ENCODE measurements at regions not wholly inside any gene's neighbourhood (a gene's known extent, or its start where the extent isn't known, plus 50 kb on each side); places are given as distances from the start of the nearest gene placed in this dataset.

DNA sequence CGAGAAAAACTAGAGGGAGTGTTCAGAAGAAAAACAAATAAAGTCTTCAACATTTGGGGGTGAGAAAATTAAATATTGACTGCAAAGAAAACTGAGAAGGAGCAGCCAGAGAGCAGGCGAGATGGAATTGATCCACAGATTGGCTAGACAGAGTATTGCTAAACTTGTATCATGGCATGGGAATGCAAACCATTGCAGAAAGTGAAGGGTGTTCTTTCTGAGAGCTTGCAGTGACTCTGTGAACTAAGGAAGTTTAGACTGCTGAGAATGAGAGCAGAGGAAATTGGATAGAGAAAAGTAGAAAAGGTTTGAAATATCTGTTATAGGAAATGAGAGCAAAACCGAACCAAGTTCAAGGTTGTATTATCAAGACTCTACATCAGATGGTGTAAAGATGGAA lies 191.5 kb downstream of the HS3ST3A1 start:
- TF ChIP-seq, protein P1, sequence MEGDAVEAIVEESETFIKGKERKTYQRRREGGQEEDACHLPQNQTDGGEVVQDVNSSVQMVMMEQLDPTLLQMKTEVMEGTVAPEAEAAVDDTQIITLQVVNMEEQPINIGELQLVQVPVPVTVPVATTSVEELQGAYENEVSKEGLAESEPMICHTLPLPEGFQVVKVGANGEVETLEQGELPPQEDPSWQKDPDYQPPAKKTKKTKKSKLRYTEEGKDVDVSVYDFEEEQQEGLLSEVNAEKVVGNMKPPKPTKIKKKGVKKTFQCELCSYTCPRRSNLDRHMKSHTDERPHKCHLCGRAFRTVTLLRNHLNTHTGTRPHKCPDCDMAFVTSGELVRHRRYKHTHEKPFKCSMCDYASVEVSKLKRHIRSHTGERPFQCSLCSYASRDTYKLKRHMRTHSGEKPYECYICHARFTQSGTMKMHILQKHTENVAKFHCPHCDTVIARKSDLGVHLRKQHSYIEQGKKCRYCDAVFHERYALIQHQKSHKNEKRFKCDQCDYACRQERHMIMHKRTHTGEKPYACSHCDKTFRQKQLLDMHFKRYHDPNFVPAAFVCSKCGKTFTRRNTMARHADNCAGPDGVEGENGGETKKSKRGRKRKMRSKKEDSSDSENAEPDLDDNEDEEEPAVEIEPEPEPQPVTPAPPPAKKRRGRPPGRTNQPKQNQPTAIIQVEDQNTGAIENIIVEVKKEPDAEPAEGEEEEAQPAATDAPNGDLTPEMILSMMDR (IDR thresholded peaks at IDR 0.05), result no peak
- TF ChIP-seq POLR2AphosphoS5 (IDR thresholded peaks at IDR 0.05) (no peak), POLR2A (IDR thresholded peaks at IDR 0.05) (no peak)

All from prostate gland (tissue), 2 donors.